ENCODE measurements at regions not wholly inside any gene's neighbourhood (a gene's known extent, or its start where the extent isn't known, plus 50 kb on each side); places are given as distances from the start of the nearest gene placed in this dataset.

DNA sequence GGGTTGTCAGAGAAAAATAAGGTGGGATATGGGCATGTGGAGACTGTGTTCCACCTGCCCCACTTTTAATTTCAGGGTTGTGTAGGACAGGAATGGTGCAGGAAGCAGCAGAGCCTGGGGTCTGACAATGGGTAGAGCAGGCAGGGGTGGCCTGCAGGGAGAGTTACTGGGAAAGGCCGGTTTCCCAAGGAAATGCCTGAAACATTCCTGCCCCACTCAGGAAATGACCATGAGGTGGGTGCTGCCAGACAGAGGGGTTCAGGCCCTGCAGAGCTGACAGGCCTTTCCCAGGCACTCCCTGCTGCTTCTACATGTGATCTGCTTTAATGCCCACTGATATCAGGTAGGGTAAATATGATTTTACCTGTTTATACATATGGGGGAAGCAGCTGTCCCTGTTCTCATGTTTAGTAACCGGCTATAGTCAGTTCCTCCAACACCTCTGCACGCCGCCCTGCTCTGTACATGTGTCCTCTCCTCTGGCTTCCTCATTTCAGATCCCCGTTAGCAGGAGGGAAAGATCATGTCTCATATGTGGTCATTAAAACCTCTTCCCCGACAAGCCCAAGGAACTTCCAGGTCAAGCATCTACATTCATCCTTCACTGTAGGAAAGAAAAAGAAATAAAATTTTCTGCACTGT, 118.6 kb upstream of the PRSS58 start:
- Histone ChIP-seq H3K4me3 (no peak overlapping the region), H3K36me3 (no peaks in the 10 kb centered on the region), H3K27ac (no peak overlapping the region), H3K27me3 (no peaks in the 10 kb centered on the region), H3K4me1 (peaks cover 0 to 6% (median 0%) of the 10 kb centered on the region in 4 donors), H3K9me3 (no peaks in the 10 kb centered on the region)
- TF ChIP-seq, protein P1, sequence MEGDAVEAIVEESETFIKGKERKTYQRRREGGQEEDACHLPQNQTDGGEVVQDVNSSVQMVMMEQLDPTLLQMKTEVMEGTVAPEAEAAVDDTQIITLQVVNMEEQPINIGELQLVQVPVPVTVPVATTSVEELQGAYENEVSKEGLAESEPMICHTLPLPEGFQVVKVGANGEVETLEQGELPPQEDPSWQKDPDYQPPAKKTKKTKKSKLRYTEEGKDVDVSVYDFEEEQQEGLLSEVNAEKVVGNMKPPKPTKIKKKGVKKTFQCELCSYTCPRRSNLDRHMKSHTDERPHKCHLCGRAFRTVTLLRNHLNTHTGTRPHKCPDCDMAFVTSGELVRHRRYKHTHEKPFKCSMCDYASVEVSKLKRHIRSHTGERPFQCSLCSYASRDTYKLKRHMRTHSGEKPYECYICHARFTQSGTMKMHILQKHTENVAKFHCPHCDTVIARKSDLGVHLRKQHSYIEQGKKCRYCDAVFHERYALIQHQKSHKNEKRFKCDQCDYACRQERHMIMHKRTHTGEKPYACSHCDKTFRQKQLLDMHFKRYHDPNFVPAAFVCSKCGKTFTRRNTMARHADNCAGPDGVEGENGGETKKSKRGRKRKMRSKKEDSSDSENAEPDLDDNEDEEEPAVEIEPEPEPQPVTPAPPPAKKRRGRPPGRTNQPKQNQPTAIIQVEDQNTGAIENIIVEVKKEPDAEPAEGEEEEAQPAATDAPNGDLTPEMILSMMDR (IDR thresholded peaks at IDR 0.05): no peak
- TF ChIP-seq EP300 (IDR thresholded peaks at IDR 0.05): no peak
- no peak for TF ChIP-seq POLR2A (IDR thresholded peaks at IDR 0.05)
- DNase-seq (ENCODE audit: low spot score in 2 of 2): no peak
- WGBS, 2 donors: 49 to 71% methylated on average over 6 of the region's 6 CpGs

GRCh38 chr7:142375710-142376313, 118.0 kb upstream of the PRSS58 start:
- no peaks in the 10 kb centered on the region for H3K9me3 ChIP-seq
- DNase-seq (ENCODE audit: low spot score in 2 of 2): peak in 1 of 2 donors; percentile 38
- no peaks in the 10 kb centered on the region for H3K36me3 ChIP-seq
- H3K4me3 ChIP-seq: no peak overlapping the region
- peaks cover 0 to 6% (median 0%) of the 10 kb centered on the region in 4 donors for H3K4me1 ChIP-seq
- no peak overlapping the region for H3K27ac ChIP-seq
- TF ChIP-seq EP300 (IDR thresholded peaks at IDR 0.05): peak in 1 of 2 donors; percentile 35
- TF ChIP-seq, protein P1 (IDR thresholded peaks at IDR 0.05): no peak
- WGBS, 2 donors: 55 to 59% methylated on average over 4 of the region's 4 CpGs
- no peaks in the 10 kb centered on the region for H3K27me3 ChIP-seq

DNA sequence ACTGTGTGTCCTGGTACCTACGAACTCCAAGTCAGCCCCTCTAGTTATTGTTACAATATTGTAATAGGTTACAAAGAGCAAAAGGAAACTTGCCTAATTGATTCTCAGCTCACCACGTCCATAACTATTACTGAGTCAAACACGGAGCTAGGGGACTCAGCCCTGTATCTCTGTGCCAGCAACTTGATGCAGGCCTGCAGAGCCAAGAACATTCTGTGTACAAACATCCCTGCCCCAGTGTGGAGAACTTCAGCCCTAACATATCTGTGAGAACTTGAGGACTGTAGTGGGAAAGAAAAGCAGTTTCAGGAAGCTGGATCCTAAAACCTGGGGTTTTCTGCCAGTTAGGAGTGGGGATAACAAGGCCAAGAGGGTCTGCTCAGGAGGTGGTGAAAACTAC, 114.9 kb upstream of the PRSS58 start:
- H3K27ac ChIP-seq: peak overlapping the region in 1 of 4 donors; percentile 53
- peaks cover 0 to 6% (median 0%) of the 10 kb centered on the region in 4 donors for H3K4me1 ChIP-seq
- H3K9me3 ChIP-seq: peaks cover 0 to 15% (median 0%) of the 10 kb centered on the region in 4 donors
- no peaks in the 10 kb centered on the region for H3K27me3 ChIP-seq
- peak in 1 of 2 donors; percentile 44 for DNase-seq (ENCODE audit: low spot score in 2 of 2)
- H3K4me3 ChIP-seq: no peak overlapping the region
- TF ChIP-seq POLR2A (IDR thresholded peaks at IDR 0.05): no peak
- peak in 1 of 2 donors; percentile 17 for TF ChIP-seq EP300 (IDR thresholded peaks at IDR 0.05)
- H3K36me3 ChIP-seq: no peaks in the 10 kb centered on the region
- 56 to 64% methylated on average over 3 of the region's 3 CpGs for WGBS, 2 donors

GRCh38 chr7:142371586-142372377, 113.9 kb upstream of the PRSS58 start:
- no peak for DNase-seq (ENCODE audit: low spot score in 2 of 2)
- Histone ChIP-seq H3K9me3 (peaks cover 0 to 23% (median 0%) of the 10 kb centered on the region in 4 donors), H3K27me3 (no peaks in the 10 kb centered on the region), H3K27ac (peak overlapping the region in 1 of 4 donors; percentile 31), H3K4me3 (no peak overlapping the region), H3K4me1 (peaks cover 0 to 6% (median 0%) of the 10 kb centered on the region in 4 donors), H3K36me3 (no peaks in the 10 kb centered on the region)
- WGBS, 2 donors: 82 to 85% methylated on average over 4 of the region's 4 CpGs
- TF ChIP-seq POLR2A (IDR thresholded peaks at IDR 0.05) (no peak), EP300 (IDR thresholded peaks at IDR 0.05) (no peak)
- TF ChIP-seq, protein P1 (IDR thresholded peaks at IDR 0.05): no peak

GRCh38 chr7:142365410-142365842, 107.6 kb upstream of the PRSS58 start:
- TF ChIP-seq EP300 (IDR thresholded peaks at IDR 0.05) (no peak), POLR2A (IDR thresholded peaks at IDR 0.05) (no peak)
- TF ChIP-seq, protein P1 (IDR thresholded peaks at IDR 0.05): no peak
- WGBS, 2 donors: 90 to 92% methylated on average over 2 of the region's 2 CpGs

More at GRCh38 chr7:142365410-142365842, 107.6 kb upstream of the PRSS58 start:
- Histone ChIP-seq H3K27ac (no peak overlapping the region), H3K4me3 (no peak overlapping the region), H3K9me3 (peaks cover 0 to 32% (median 0%) of the 10 kb centered on the region in 4 donors), H3K27me3 (no peaks in the 10 kb centered on the region), H3K4me1 (no peaks in the 10 kb centered on the region), H3K36me3 (no peaks in the 10 kb centered on the region)
- DNase-seq (ENCODE audit: low spot score in 2 of 2): no peak

Data from tibial nerve (tissue), 4 donors.